Activated CD8-positive, alpha-beta T cell treated with anti-CD3 and anti-CD28 coated beads, Interleukin-2, amount 10 ng/mL, durations not matched to agents 7 days and 5 days (primary cell): ENCODE measurements at regions not wholly inside any gene's neighbourhood (a gene's known extent, or its start where the extent isn't known, plus 50 kb on each side); places are given as distances from the start of the nearest gene placed in this dataset.

Experiments used
- ATAC-seq: fragments of 150-1000 bp; cut with Tn5 transposase; one replicate; pipeline ENCODE4 v1.10.0; 2021; ENCODE audit warnings: moderate library complexity
- CTCF ChIA-PET: fragments of 350-600 bp; sonication (Branson Sonifier 250); formaldehyde crosslinking; loops from one replicate; lab custom pipeline; 2021; ENCODE audit warnings: antibody characterized with exemption; lab: Charles Lee
- POLR2A ChIA-PET: fragments of 350-600 bp; sonication (Branson Sonifier 250); formaldehyde crosslinking; loops from one replicate; lab custom pipeline; 2021; ENCODE audit warnings: antibody characterized with exemption; lab: Charles Lee
- DNase-seq: peaks from one replicate; pipeline ENCODE4 v3.0.0-alpha.2; 2020
- H3K27ac Mint-ChIP-seq: one replicate; pipeline ENCODE4 v1.8.0; 2021; ENCODE audit warnings: mild to moderate bottlenecking, mixed read lengths
- H3K27me3 Mint-ChIP-seq: one replicate; pipeline ENCODE4 v1.8.0; 2021; ENCODE audit warnings: low read depth, mixed read lengths
- H3K36me3 Mint-ChIP-seq: one replicate; pipeline ENCODE4 v1.8.0; 2021; ENCODE audit warnings: low read depth, mixed read lengths
- H3K4me1 Mint-ChIP-seq: one replicate; pipeline ENCODE4 v1.8.0; 2021; ENCODE audit warnings: low read depth, mixed read lengths
- H3K4me3 Mint-ChIP-seq: one replicate; pipeline ENCODE4 v1.8.0; 2021; ENCODE audit warnings: mild to moderate bottlenecking, mixed read lengths
- H3K9me3 Mint-ChIP-seq: one replicate; pipeline ENCODE4 v1.8.0; 2022; ENCODE audit warnings: mixed read lengths; ENCODE audit not compliant: insufficient read depth

- DNase-seq = no peak
- Mint-ChIP-seq H3K27ac (no peak overlapping the region), H3K27me3 (peaks cover 8% of the 10 kb centered on the region), H3K4me3 (no peak overlapping the region), H3K9me3 (no peaks in the 10 kb centered on the region), H3K36me3 (no peaks in the 10 kb centered on the region), H3K4me1 (no peaks in the 10 kb centered on the region)
- ATAC-seq = no peak
- CTCF ChIA-PET = no interaction called here
- POLR2A ChIA-PET = no interaction called here
These were observed 86.8 kb downstream of the CCT6B start for GRCh38 chr17:34874478-34874877.

GRCh38 chr17:34872640-34873039 is 88.6 kb downstream of the CCT6B start:
- no peak overlapping the region for H3K27ac Mint-ChIP-seq
- ChIA-PET CTCF (no interaction called here), POLR2A (no interaction called here)
- H3K9me3 Mint-ChIP-seq = no peaks in the 10 kb centered on the region
- H3K27me3 Mint-ChIP-seq = peaks cover 16% of the 10 kb centered on the region
- H3K36me3 Mint-ChIP-seq = no peaks in the 10 kb centered on the region
- ATAC-seq = no peak
- no peak overlapping the region for H3K4me3 Mint-ChIP-seq
- DNase-seq = no peak
- H3K4me1 Mint-ChIP-seq = no peaks in the 10 kb centered on the region

GRCh38 chr17:34869641-34870040 is 91.6 kb downstream of the CCT6B start:
- CTCF ChIA-PET = no interaction called here
- Mint-ChIP-seq H3K27me3 (peaks cover 16% of the 10 kb centered on the region), H3K4me3 (no peak overlapping the region), H3K9me3 (no peaks in the 10 kb centered on the region), H3K27ac (no peak overlapping the region), H3K36me3 (no peaks in the 10 kb centered on the region), H3K4me1 (no peaks in the 10 kb centered on the region)
- DNase-seq (no peak), ATAC-seq (no peak)
- POLR2A ChIA-PET = no interaction called here

- H3K27ac Mint-ChIP-seq = no peak overlapping the region
- DNase-seq (no peak), ATAC-seq (no peak)
- H3K36me3 Mint-ChIP-seq = no peaks in the 10 kb centered on the region
- no peaks in the 10 kb centered on the region for H3K9me3 Mint-ChIP-seq
- peaks cover 9% of the 10 kb centered on the region for H3K27me3 Mint-ChIP-seq
- no peaks in the 10 kb centered on the region for H3K4me1 Mint-ChIP-seq
- H3K4me3 Mint-ChIP-seq = no peak overlapping the region
- ChIA-PET POLR2A (no interaction called here), CTCF (no interaction called here)
These were observed 95.5 kb downstream of the CCT6B start for GRCh38 chr17:34865716-34866115.

GRCh38 chr17:34862384-34862783 is 98.9 kb downstream of the CCT6B start:
- ChIA-PET POLR2A (no interaction called here), CTCF (no interaction called here)
- ATAC-seq (no peak), DNase-seq (no peak)
- Mint-ChIP-seq H3K4me3 (no peak overlapping the region), H3K4me1 (peaks cover 7% of the 10 kb centered on the region), H3K27me3 (peaks cover 3% of the 10 kb centered on the region), H3K27ac (no peak overlapping the region), H3K36me3 (no peaks in the 10 kb centered on the region), H3K9me3 (no peaks in the 10 kb centered on the region)

- Mint-ChIP-seq H3K36me3 (no peaks in the 10 kb centered on the region), H3K9me3 (no peaks in the 10 kb centered on the region), H3K4me3 (no peak overlapping the region), H3K27ac (no peak overlapping the region), H3K27me3 (peaks cover 3% of the 10 kb centered on the region), H3K4me1 (peaks cover 7% of the 10 kb centered on the region)
- ChIA-PET CTCF (no interaction called here), POLR2A (no interaction called here)
- ATAC-seq (no peak), DNase-seq (no peak)
These were observed 99.4 kb downstream of the CCT6B start for GRCh38 chr17:34861864-34862263.

- Mint-ChIP-seq H3K9me3 (no peaks in the 10 kb centered on the region), H3K27me3 (peaks cover 8% of the 10 kb centered on the region), H3K27ac (no peak overlapping the region), H3K36me3 (no peaks in the 10 kb centered on the region), H3K4me3 (no peak overlapping the region), H3K4me1 (peaks cover 7% of the 10 kb centered on the region)
- ATAC-seq (no peak), DNase-seq (no peak)
- ChIA-PET CTCF (no interaction called here), POLR2A (no interaction called here)
These were observed 101.6 kb downstream of the CCT6B start for GRCh38 chr17:34859652-34860051.

- POLR2A ChIA-PET = no interaction called here
- H3K36me3 Mint-ChIP-seq = no peaks in the 10 kb centered on the region
- ATAC-seq = peak; percentile 19
- no peaks in the 10 kb centered on the region for H3K9me3 Mint-ChIP-seq
- H3K4me3 Mint-ChIP-seq = no peak overlapping the region
- H3K27me3 Mint-ChIP-seq = peaks cover 8% of the 10 kb centered on the region
- no peak for DNase-seq
- CTCF ChIA-PET = no interaction called here
- no peak overlapping the region for H3K27ac Mint-ChIP-seq
- H3K4me1 Mint-ChIP-seq = peaks cover 7% of the 10 kb centered on the region
These were observed 102.4 kb downstream of the CCT6B start for GRCh38 chr17:34858591-34859565.

- CTCF ChIA-PET = no interaction called here
- Mint-ChIP-seq H3K27me3 (peaks cover 5% of the 10 kb centered on the region), H3K4me3 (no peak overlapping the region), H3K36me3 (no peaks in the 10 kb centered on the region), H3K4me1 (peaks cover 4% of the 10 kb centered on the region), H3K27ac (no peak overlapping the region), H3K9me3 (no peaks in the 10 kb centered on the region)
- POLR2A ChIA-PET = no interaction called here
- DNase-seq = no peak
- no peak for ATAC-seq
These were observed 107.3 kb downstream of the CCT6B start for GRCh38 chr17:34853924-34854323.

- CTCF ChIA-PET = no interaction called here
- H3K27me3 Mint-ChIP-seq = peaks cover 5% of the 10 kb centered on the region
These were observed 108.6 kb downstream of the CCT6B start for GRCh38 chr17:34852614-34853013.

GRCh38 chr17:34851961-34852540 is 109.2 kb downstream of the CCT6B start:
- Mint-ChIP-seq H3K36me3 (no peaks in the 10 kb centered on the region), H3K4me3 (no peak overlapping the region), H3K27me3 (peaks cover 5% of the 10 kb centered on the region), H3K4me1 (peaks cover 4% of the 10 kb centered on the region), H3K9me3 (no peaks in the 10 kb centered on the region), H3K27ac (no peak overlapping the region)
- DNase-seq = no peak
- CTCF ChIA-PET = no interaction called here
- POLR2A ChIA-PET = no interaction called here
- no peak for ATAC-seq

More at GRCh38 chr17:34852614-34853013, 108.6 kb downstream of the CCT6B start:
- peaks cover 4% of the 10 kb centered on the region for H3K4me1 Mint-ChIP-seq
- H3K36me3 Mint-ChIP-seq = no peaks in the 10 kb centered on the region
- POLR2A ChIA-PET = no interaction called here
- no peaks in the 10 kb centered on the region for H3K9me3 Mint-ChIP-seq
- ATAC-seq (no peak), DNase-seq (no peak)
- no peak overlapping the region for H3K4me3 Mint-ChIP-seq
- no peak overlapping the region for H3K27ac Mint-ChIP-seq

GRCh38 chr17:34850964-34851363 is 110.3 kb downstream of the CCT6B start:
- CTCF ChIA-PET = no interaction called here
- Mint-ChIP-seq H3K27me3 (peaks cover 3% of the 10 kb centered on the region), H3K4me3 (no peak overlapping the region)

More at GRCh38 chr17:34850964-34851363, 110.3 kb downstream of the CCT6B start:
- ATAC-seq (no peak), DNase-seq (no peak)
- Mint-ChIP-seq H3K4me1 (peaks cover 4% of the 10 kb centered on the region), H3K36me3 (no peaks in the 10 kb centered on the region), H3K9me3 (no peaks in the 10 kb centered on the region), H3K27ac (no peak overlapping the region)
- POLR2A ChIA-PET = no interaction called here
